ENCODE measurements at regions not wholly inside any gene's neighbourhood (a gene's known extent, or its start where the extent isn't known, plus 50 kb on each side); places are given as distances from the start of the nearest gene placed in this dataset.
A peak's percentile ranks its signal among the peaks of the same experiment; 100 is the strongest.

- Histone ChIP-seq H3K4me3 (no peak overlapping the region), H3K36me3 (no peaks in the 10 kb centered on the region), H3K9me3 (no peaks in the 10 kb centered on the region), H3K27me3 (no peaks in the 10 kb centered on the region), H3K4me1 (peaks cover 0 to 15% (median 0%) of the 10 kb centered on the region in 9 donors), H3K27ac (no peak overlapping the region)
- DNase-seq (no peak), ATAC-seq (no peak)
- intact Hi-C loops (cut with DNase I): no loop called here
- no peak for TF ChIP-seq CTCF (IDR thresholded peaks at IDR 0.05)
- 86 to 87% methylated on average over 7 of the region's 7 CpGs for WGBS, 2 donors
Measured at GRCh38 chr21:16291296-16291695, 561.5 kb downstream of the USP25 start.

- WGBS, 2 donors: 44 to 47% methylated on average over 5 of the region's 5 CpGs
- no peak overlapping the region for H3K27ac ChIP-seq
- no peak for TF ChIP-seq CTCF (IDR thresholded peaks at IDR 0.05)
- no peaks in the 10 kb centered on the region for H3K36me3 ChIP-seq
- intact Hi-C loops (cut with DNase I): no loop called here
- peaks cover 0 to 8% (median 0%) of the 10 kb centered on the region in 9 donors for H3K4me1 ChIP-seq
- H3K4me3 ChIP-seq: no peak overlapping the region
- no peaks in the 10 kb centered on the region for H3K9me3 ChIP-seq
- DNase-seq (no peak), ATAC-seq (peak in 4 of 8 donors; percentile 22 to 47 (median 38))
- H3K27me3 ChIP-seq: no peaks in the 10 kb centered on the region
Measured at GRCh38 chr21:16294128-16294527, 564.3 kb downstream of the USP25 start.

- peak overlapping the region in 8 of 10 donors; percentile 49 to 82 (median 69) for H3K27ac ChIP-seq
- no peaks in the 10 kb centered on the region for H3K27me3 ChIP-seq
- H3K36me3 ChIP-seq: no peaks in the 10 kb centered on the region
- H3K4me3 ChIP-seq: no peak overlapping the region
- intact Hi-C loops (cut with DNase I): loop anchor here in 3 of 10 donors (5.0 to 10.0 kb wide), 2 partner anchors 106 to 108 kb away; no protein-coding TSS in a partner anchor
- peak in 1 of 2 donors; percentile 49 for DNase-seq
- ATAC-seq: peak; percentile 70 to 94 (median 88)
- TF ChIP-seq CTCF (IDR thresholded peaks at IDR 0.05): no peak
- no peaks in the 10 kb centered on the region for H3K9me3 ChIP-seq
- 43 to 44% methylated on average over 4 of the region's 4 CpGs for WGBS, 2 donors
- peaks cover 0 to 41% (median 10%) of the 10 kb centered on the region in 9 donors for H3K4me1 ChIP-seq
Measured at GRCh38 chr21:16302851-16303282, 573.1 kb downstream of the USP25 start.

GRCh38 chr21:16304174-16305095 is 574.7 kb downstream of the USP25 start:
- intact Hi-C loops (cut with DNase I): loop anchor here in 3 of 10 donors (5.0 to 10.0 kb wide), 2 partner anchors 107 to 110 kb away; no protein-coding TSS in a partner anchor
- no peak for TF ChIP-seq CTCF (IDR thresholded peaks at IDR 0.05)
- peak overlapping the region in 2 of 10 donors; percentile 36 to 43 for H3K4me3 ChIP-seq
- H3K27ac ChIP-seq: peak overlapping the region in 7 of 10 donors; percentile 34 to 82 (median 68)
- no peaks in the 10 kb centered on the region for H3K36me3 ChIP-seq
- no peaks in the 10 kb centered on the region for H3K9me3 ChIP-seq
- ATAC-seq: no peak
- no peaks in the 10 kb centered on the region for H3K27me3 ChIP-seq
- H3K4me1 ChIP-seq: peaks cover 0 to 41% (median 10%) of the 10 kb centered on the region in 9 donors
- DNase-seq: no peak
- WGBS, 2 donors: 80 to 82% methylated on average over 6 of the region's 6 CpGs
